ENCODE measurements at regions not wholly inside any gene's neighbourhood (a gene's known extent, or its start where the extent isn't known, plus 50 kb on each side); places are given as distances from the start of the nearest gene placed in this dataset.

DNA sequence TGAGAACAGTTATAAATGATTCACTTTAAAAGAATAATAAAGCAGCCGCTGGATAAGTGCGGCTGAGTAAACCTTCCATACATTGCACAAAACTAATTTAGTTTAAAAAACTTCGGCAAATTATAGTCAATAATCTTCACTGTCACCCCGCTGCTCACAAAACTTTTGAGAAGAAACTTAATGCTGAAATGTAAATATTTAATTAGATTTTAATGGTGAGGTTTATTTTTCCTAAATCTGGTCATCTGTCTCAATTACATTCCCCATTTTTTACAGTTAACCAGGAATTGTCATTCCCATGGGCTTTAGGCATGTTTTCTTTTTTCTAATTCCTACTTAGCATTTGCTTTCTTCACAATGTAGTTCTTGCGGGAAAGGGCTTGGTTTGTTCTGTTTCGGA lies 169.8 kb downstream of the CAAP1 start:
- TF ChIP-seq, protein P1, sequence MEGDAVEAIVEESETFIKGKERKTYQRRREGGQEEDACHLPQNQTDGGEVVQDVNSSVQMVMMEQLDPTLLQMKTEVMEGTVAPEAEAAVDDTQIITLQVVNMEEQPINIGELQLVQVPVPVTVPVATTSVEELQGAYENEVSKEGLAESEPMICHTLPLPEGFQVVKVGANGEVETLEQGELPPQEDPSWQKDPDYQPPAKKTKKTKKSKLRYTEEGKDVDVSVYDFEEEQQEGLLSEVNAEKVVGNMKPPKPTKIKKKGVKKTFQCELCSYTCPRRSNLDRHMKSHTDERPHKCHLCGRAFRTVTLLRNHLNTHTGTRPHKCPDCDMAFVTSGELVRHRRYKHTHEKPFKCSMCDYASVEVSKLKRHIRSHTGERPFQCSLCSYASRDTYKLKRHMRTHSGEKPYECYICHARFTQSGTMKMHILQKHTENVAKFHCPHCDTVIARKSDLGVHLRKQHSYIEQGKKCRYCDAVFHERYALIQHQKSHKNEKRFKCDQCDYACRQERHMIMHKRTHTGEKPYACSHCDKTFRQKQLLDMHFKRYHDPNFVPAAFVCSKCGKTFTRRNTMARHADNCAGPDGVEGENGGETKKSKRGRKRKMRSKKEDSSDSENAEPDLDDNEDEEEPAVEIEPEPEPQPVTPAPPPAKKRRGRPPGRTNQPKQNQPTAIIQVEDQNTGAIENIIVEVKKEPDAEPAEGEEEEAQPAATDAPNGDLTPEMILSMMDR (IDR thresholded peaks at IDR 0.05): no peak
- no peak for TF ChIP-seq POLR2A (IDR thresholded peaks at IDR 0.05)

Measured in body of pancreas (tissue), 4 donors.